ENCODE measurements at regions not wholly inside any gene's neighbourhood (a gene's known extent, or its start where the extent isn't known, plus 50 kb on each side); places are given as distances from the start of the nearest gene placed in this dataset.

DNA sequence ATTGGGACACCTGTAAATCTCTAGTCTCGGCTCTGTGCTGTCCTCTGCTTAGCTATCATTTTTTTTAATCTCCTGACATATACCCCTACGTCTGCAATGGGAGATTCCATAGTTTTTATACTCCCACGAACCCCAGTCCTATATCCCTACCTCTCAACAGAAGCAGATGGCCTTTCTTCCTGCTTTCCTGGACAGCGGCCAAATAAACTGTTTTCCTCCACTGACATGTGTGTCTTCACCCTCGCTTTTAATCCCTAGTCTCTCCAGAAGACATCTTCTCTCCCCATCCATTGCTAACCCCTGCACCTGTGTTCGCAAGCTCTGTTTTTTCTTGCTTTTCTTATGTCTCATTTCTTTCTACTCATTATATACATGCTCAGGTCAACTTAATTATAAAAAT lies 395.4 kb downstream of the EPHA4 start:
- no peak overlapping the region for H3K27ac ChIP-seq (ENCODE audit: low read depth, low read length, poor library complexity, severe bottlenecking)
- no peaks in the 10 kb centered on the region for H3K79me2 ChIP-seq (ENCODE audit: insufficient read depth, low read length)
- H3K9me2 ChIP-seq (ENCODE audit: low read depth, low read length) = no peaks in the 10 kb centered on the region
- no peaks in the 10 kb centered on the region for H3K4me1 ChIP-seq (ENCODE audit: insufficient read depth, low read length, severe bottlenecking)
- no peak overlapping the region for H3K9ac ChIP-seq (ENCODE audit: low read length)
- no peaks in the 10 kb centered on the region for H3F3A ChIP-seq (ENCODE audit: insufficient read depth, low read length)
- H4K20me1 ChIP-seq (ENCODE audit: insufficient read depth, low read length) = no peaks in the 10 kb centered on the region
- no peak overlapping the region for H3K4me2 ChIP-seq (ENCODE audit: low read length)
- H2AFZ ChIP-seq (ENCODE audit: low read length) = no peak overlapping the region
- no peaks in the 10 kb centered on the region for H3K36me3 ChIP-seq (ENCODE audit: insufficient read depth, low read length)
- TF ChIP-seq, protein P1, sequence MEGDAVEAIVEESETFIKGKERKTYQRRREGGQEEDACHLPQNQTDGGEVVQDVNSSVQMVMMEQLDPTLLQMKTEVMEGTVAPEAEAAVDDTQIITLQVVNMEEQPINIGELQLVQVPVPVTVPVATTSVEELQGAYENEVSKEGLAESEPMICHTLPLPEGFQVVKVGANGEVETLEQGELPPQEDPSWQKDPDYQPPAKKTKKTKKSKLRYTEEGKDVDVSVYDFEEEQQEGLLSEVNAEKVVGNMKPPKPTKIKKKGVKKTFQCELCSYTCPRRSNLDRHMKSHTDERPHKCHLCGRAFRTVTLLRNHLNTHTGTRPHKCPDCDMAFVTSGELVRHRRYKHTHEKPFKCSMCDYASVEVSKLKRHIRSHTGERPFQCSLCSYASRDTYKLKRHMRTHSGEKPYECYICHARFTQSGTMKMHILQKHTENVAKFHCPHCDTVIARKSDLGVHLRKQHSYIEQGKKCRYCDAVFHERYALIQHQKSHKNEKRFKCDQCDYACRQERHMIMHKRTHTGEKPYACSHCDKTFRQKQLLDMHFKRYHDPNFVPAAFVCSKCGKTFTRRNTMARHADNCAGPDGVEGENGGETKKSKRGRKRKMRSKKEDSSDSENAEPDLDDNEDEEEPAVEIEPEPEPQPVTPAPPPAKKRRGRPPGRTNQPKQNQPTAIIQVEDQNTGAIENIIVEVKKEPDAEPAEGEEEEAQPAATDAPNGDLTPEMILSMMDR (IDR thresholded peaks at IDR 0.05; ENCODE audit: low read length) = no peak
- no peak for TF ChIP-seq EZH2 (IDR thresholded peaks at IDR 0.05; ENCODE audit: borderline replicate concordance, low read length)
- H3K4me3 ChIP-seq (ENCODE audit: low read depth, low read length, poor library complexity, severe bottlenecking) = no peak overlapping the region
- no peaks in the 10 kb centered on the region for H3K9me3 ChIP-seq (ENCODE audit: low read length)
- H3K27me3 ChIP-seq (ENCODE audit: insufficient read depth, low read length) = no peaks in the 10 kb centered on the region

DNA sequence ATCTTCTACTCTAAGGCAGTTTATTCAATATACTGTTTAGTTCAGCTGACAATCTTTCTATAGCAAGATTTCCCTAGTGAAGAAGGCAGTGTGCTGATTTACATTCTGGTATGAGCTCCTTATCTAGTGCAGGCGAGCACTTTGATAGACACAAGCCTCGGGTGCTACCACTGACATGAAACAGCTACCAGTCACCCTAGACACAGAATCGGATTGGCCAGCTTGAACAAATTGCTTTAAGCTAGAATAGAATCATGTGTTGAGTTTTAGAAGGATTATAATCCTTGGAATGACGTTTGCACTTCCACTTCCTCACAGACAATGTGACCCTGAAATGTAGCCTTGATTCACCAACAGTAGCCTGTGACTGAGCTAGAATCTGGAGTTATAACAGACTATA lies 394.0 kb downstream of the EPHA4 start:
- no peak overlapping the region for H3K4me2 ChIP-seq (ENCODE audit: low read length)
- no peak overlapping the region for H2AFZ ChIP-seq (ENCODE audit: low read length)
- no peaks in the 10 kb centered on the region for H3K9me2 ChIP-seq (ENCODE audit: low read depth, low read length)
- H3K79me2 ChIP-seq (ENCODE audit: insufficient read depth, low read length) = no peaks in the 10 kb centered on the region
- no peaks in the 10 kb centered on the region for H3K9me3 ChIP-seq (ENCODE audit: low read length)
- H3K27me3 ChIP-seq (ENCODE audit: insufficient read depth, low read length) = no peaks in the 10 kb centered on the region
- no peaks in the 10 kb centered on the region for H3K4me1 ChIP-seq (ENCODE audit: insufficient read depth, low read length, severe bottlenecking)
- H3K9ac ChIP-seq (ENCODE audit: low read length) = no peak overlapping the region
- no peaks in the 10 kb centered on the region for H3K36me3 ChIP-seq (ENCODE audit: insufficient read depth, low read length)
- no peak for TF ChIP-seq EZH2 (IDR thresholded peaks at IDR 0.05; ENCODE audit: borderline replicate concordance, low read length)
- TF ChIP-seq, protein P1 (IDR thresholded peaks at IDR 0.05; ENCODE audit: low read length) = no peak
- H3F3A ChIP-seq (ENCODE audit: insufficient read depth, low read length) = no peaks in the 10 kb centered on the region
- no peak overlapping the region for H3K27ac ChIP-seq (ENCODE audit: low read depth, low read length, poor library complexity, severe bottlenecking)
- no peaks in the 10 kb centered on the region for H4K20me1 ChIP-seq (ENCODE audit: insufficient read depth, low read length)
- H3K4me3 ChIP-seq (ENCODE audit: low read depth, low read length, poor library complexity, severe bottlenecking) = no peak overlapping the region

DNA sequence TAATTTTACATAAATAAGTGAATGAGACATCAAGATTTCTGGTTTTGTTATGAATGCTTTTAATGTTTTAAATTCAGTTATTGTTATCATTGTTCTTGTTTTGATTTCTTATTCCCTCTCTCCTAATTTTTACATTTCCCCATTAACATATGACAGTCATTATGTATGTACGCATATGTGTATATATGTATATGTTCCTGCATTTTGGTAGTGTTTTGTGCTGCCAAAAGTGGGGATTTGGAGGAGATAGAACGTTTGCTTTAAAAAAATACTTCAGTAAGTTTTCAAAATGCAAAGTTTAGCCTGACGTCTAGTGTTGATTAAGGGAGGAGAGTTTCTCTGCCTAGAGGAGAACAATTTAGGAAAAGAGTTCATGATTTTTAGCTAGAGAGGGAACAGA lies 385.2 kb downstream of the EPHA4 start:
- Histone ChIP-seq H3K36me3 (ENCODE audit: insufficient read depth, low read length) (no peaks in the 10 kb centered on the region), H2AFZ (ENCODE audit: low read length) (no peak overlapping the region), H3K4me3 (ENCODE audit: low read depth, low read length, poor library complexity, severe bottlenecking) (no peak overlapping the region), H3K4me1 (ENCODE audit: insufficient read depth, low read length, severe bottlenecking) (no peaks in the 10 kb centered on the region), H3K9ac (ENCODE audit: low read length) (no peak overlapping the region), H3K9me3 (ENCODE audit: low read length) (no peaks in the 10 kb centered on the region), H3K27ac (ENCODE audit: low read depth, low read length, poor library complexity, severe bottlenecking) (no peak overlapping the region), H4K20me1 (ENCODE audit: insufficient read depth, low read length) (no peaks in the 10 kb centered on the region), H3K27me3 (ENCODE audit: insufficient read depth, low read length) (no peaks in the 10 kb centered on the region), H3K9me2 (ENCODE audit: low read depth, low read length) (no peaks in the 10 kb centered on the region), H3F3A (ENCODE audit: insufficient read depth, low read length) (no peaks in the 10 kb centered on the region), H3K4me2 (ENCODE audit: low read length) (no peak overlapping the region), H3K79me2 (ENCODE audit: insufficient read depth, low read length) (no peaks in the 10 kb centered on the region)
- TF ChIP-seq EZH2 (IDR thresholded peaks at IDR 0.05; ENCODE audit: borderline replicate concordance, low read length) = no peak
- TF ChIP-seq, protein P1 (IDR thresholded peaks at IDR 0.05; ENCODE audit: low read length) = no peak

All from OCI-LY1 (cell line).